ENCODE measurements at regions not wholly inside any gene's neighbourhood (a gene's known extent, or its start where the extent isn't known, plus 50 kb on each side); places are given as distances from the start of the nearest gene placed in this dataset.

DNA sequence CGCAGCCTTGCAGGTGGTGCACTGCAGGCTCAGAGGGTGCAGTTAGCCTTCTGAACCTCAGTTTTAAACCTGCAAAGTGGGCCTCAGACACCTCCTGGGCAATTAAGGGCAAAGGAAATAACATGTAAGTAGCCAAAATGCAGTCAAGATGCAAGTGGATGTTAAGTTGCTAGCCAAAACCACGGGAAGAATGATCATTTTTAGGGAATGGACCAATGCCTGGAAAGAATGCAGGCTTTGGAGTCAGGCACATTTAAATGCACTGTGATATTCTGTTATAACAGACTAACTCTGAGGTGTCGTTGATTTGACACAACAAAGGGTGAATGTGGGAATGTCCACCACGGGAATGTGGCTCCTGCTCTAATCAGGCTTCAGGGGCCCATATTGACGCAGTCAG is 57.9 kb upstream of the PTGFRN start:
- no peak for DNase-seq

GRCh38 chr1:116852367-116852766 is 57.3 kb upstream of the PTGFRN start:
- no peak for DNase-seq

- DNase-seq: no peak
These were observed 56.8 kb upstream of the PTGFRN start for GRCh38 chr1:116852910-116853309.

GRCh38 chr1:116853680-116854402 is 55.9 kb upstream of the PTGFRN start:
- peak; percentile 23 to 38 for DNase-seq

- DNase-seq: no peak
These were observed 55.4 kb upstream of the PTGFRN start for GRCh38 chr1:116854403-116854690.

DNA sequence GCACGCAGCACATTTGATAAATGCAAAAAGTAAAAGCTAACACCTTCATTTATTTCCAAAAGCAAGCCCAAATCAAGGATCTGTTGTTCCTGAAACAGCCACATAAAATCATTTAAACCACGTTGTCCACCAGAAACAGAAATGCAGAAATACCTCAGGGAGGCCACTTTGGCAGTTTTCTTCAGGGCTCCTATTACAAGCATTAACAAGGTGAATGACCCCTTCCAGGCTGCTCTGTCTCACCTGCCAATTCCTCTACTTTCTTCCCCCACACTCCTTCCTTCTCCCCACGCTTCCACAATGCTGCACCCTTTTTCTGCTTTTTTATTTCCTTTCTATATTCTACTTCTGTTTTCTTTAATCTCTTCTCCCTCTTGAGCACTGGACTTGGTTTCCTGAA is 55.0 kb upstream of the PTGFRN start:
- no peak for DNase-seq

- peak in 1 of 2 experiments; percentile 19 for DNase-seq
These were observed 54.5 kb upstream of the PTGFRN start for GRCh38 chr1:116855191-116855619.

DNA sequence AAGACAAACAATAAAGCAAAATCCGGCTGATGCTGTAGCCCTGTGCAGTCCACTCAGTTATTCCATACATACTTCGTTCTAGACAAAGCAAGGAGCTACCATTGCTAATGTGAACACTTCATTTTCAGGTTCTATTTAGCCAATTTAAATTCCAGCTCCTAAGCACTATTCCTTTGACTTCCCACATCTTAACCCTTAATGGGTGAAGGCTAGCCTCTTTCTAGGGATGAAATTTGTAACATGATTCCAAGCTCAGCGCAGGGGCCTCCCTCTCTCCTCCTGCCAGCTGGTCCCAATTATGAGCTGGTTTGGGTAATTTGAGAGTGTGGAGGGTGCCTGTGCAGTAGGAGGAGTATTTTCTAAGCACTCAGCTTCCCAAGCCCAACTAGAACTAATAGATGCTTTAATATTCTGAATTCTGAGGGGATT is 53.9 kb upstream of the PTGFRN start:
- peak in 1 of 2 experiments; percentile 49 for DNase-seq

DNA sequence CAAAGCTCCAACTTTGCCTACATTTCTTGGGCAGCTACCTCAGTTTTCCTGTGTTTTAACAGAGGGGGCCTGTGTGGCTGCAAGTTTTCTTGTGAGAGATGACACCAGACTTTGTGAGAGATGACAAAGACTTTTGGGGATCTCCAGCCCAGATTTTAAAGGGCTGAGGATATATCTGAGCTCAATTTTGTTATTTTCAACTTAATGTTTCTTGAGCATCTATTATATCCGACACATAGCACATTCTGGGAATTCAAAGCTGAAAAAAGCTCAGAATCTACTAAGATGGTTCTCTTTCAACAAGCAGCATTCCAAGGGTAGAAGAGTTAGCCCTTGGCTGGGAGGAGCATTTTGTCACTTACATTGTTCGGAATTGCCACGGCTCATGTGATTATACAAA is 53.4 kb upstream of the PTGFRN start:
- no peak for DNase-seq

GRCh38 chr1:116857092-116857491 is 52.6 kb upstream of the PTGFRN start:
- no peak for DNase-seq

All from NCI-H1930 (cell line).